ENCODE measurements at regions not wholly inside any gene's neighbourhood (a gene's known extent, or its start where the extent isn't known, plus 50 kb on each side); places are given as distances from the start of the nearest gene placed in this dataset.

GRCh38 chr18:25621144-25621543 lies 269.2 kb upstream of the ZNF521 start:
- no peak for DNase-seq (ENCODE audit: low spot score)
- TF ChIP-seq CTCF (IDR thresholded peaks at IDR 0.05) = no peak

GRCh38 chr18:25614168-25614567 lies 262.2 kb upstream of the ZNF521 start:
- no peak overlapping the region for H3K27ac ChIP-seq
- TF ChIP-seq CTCF (IDR thresholded peaks at IDR 0.05) = no peak
- H3K4me3 ChIP-seq = no peak overlapping the region
- no peak for DNase-seq (ENCODE audit: low spot score)

More at GRCh38 chr18:25621144-25621543, 269.2 kb upstream of the ZNF521 start:
- H3K27ac ChIP-seq = no peak overlapping the region
- H3K4me3 ChIP-seq = no peak overlapping the region

- Histone ChIP-seq H3K4me3 (no peak overlapping the region), H3K27ac (no peak overlapping the region)
- TF ChIP-seq CTCF (IDR thresholded peaks at IDR 0.05) = no peak
- no peak for DNase-seq (ENCODE audit: low spot score)
Measured at GRCh38 chr18:25612466-25612865, 260.5 kb upstream of the ZNF521 start.

- no peak overlapping the region for H3K4me3 ChIP-seq
- no peak overlapping the region for H3K27ac ChIP-seq
- no peak for DNase-seq (ENCODE audit: low spot score)
- TF ChIP-seq CTCF (IDR thresholded peaks at IDR 0.05) = no peak
Measured at GRCh38 chr18:25608091-25608490, 256.1 kb upstream of the ZNF521 start.

- H3K27ac ChIP-seq = no peak overlapping the region
- no peak overlapping the region for H3K4me3 ChIP-seq
- no peak for TF ChIP-seq CTCF (IDR thresholded peaks at IDR 0.05)
- DNase-seq (ENCODE audit: low spot score) = no peak
Measured at GRCh38 chr18:25604894-25605597, 253.1 kb upstream of the ZNF521 start.

GRCh38 chr18:25604196-25604893 lies 252.4 kb upstream of the ZNF521 start:
- Histone ChIP-seq H3K4me3 (no peak overlapping the region), H3K27ac (no peak overlapping the region)
- no peak for DNase-seq (ENCODE audit: low spot score)
- no peak for TF ChIP-seq CTCF (IDR thresholded peaks at IDR 0.05)

GRCh38 chr18:25599443-25599842 lies 247.5 kb upstream of the ZNF521 start:
- no peak for TF ChIP-seq CTCF (IDR thresholded peaks at IDR 0.05)
- H3K4me3 ChIP-seq = no peak overlapping the region
- DNase-seq (ENCODE audit: low spot score) = no peak

More at GRCh38 chr18:25599443-25599842, 247.5 kb upstream of the ZNF521 start:
- no peak overlapping the region for H3K27ac ChIP-seq
